Trophoblast cell (in vitro differentiated cells and primary cell): ENCODE measurements at regions not wholly inside any gene's neighbourhood (a gene's known extent, or its start where the extent isn't known, plus 50 kb on each side); places are given as distances from the start of the nearest gene placed in this dataset.

Source experiments
- DNase-seq, 2 donors: peaks; one replicate each; pipeline ENCODE4 v3.0.0-alpha.2; 2016
- H2AFZ ChIP-seq: 2 replicates; pipeline ENCODE4 v1.6.1; 2013; ENCODE audit warnings: low read length, moderate library complexity, mild to moderate bottlenecking; ENCODE audit not compliant: insufficient read depth, poor library complexity
- H2AK5ac ChIP-seq: 2 replicates; pipeline ENCODE4 v1.6.1; 2013; ENCODE audit warnings: mild to moderate bottlenecking, low read length
- H2BK120ac ChIP-seq: 2 replicates; pipeline ENCODE4 v1.6.1; 2013; ENCODE audit warnings: low read length, mild to moderate bottlenecking, moderate library complexity; ENCODE audit not compliant: insufficient read depth, poor library complexity
- H2BK12ac ChIP-seq: 2 replicates; pipeline ENCODE4 v1.6.1; 2013; ENCODE audit warnings: mild to moderate bottlenecking, low read length, moderate library complexity
- H2BK5ac ChIP-seq: 2 replicates; pipeline ENCODE4 v1.6.1; 2013; ENCODE audit warnings: low read length, low read depth, moderate library complexity, mild to moderate bottlenecking; ENCODE audit not compliant: poor library complexity
- H3K14ac ChIP-seq: 2 replicates; pipeline ENCODE4 v1.6.1; 2013; ENCODE audit warnings: mild to moderate bottlenecking, low read length
- H3K18ac ChIP-seq: 2 replicates; pipeline ENCODE4 v1.6.1; 2013; ENCODE audit warnings: mild to moderate bottlenecking, low read length
- H3K23ac ChIP-seq: 2 replicates; pipeline ENCODE4 v1.6.1; 2013; ENCODE audit warnings: low read length
- H3K27ac ChIP-seq: 2 replicates; pipeline ENCODE4 v1.5.1; 2013; ENCODE audit warnings: low read depth, mild to moderate bottlenecking, inconsistent platforms, low read length, moderate library complexity
- H3K27me3 ChIP-seq: 2 replicates; pipeline ENCODE4 v1.6.1; 2013; ENCODE audit warnings: inconsistent platforms, mild to moderate bottlenecking, low read length, moderate library complexity; ENCODE audit not compliant: insufficient read depth
- H3K36me3 ChIP-seq, 2 experiments: 1 replicate in 1 of 2; 2 replicates in 1 of 2; pipeline ENCODE4 v1.6.1; 2013; ENCODE audit warnings: low read length in 2 of 2, mild to moderate bottlenecking in 2 of 2, moderate library complexity in 1 of 2; ENCODE audit not compliant: insufficient read depth in 2 of 2, control insufficient read depth in 1 of 2
- H3K4ac ChIP-seq: 2 replicates; pipeline ENCODE4 v1.6.1; 2013; ENCODE audit warnings: low read depth, mild to moderate bottlenecking, low read length, moderate library complexity
- H3K4me1 ChIP-seq, 2 experiments: 1 replicate in 1 of 2; 2 replicates in 1 of 2; pipeline ENCODE4 v1.6.1; 2013; ENCODE audit warnings: low read length in 2 of 2, mild to moderate bottlenecking in 2 of 2, moderate library complexity in 1 of 2; ENCODE audit not compliant: insufficient read depth in 2 of 2, control insufficient read depth in 1 of 2
- H3K4me2 ChIP-seq: 2 replicates; pipeline ENCODE4 v1.6.1; 2013; ENCODE audit warnings: inconsistent platforms, mild to moderate bottlenecking, low read length, moderate library complexity
- H3K4me3 ChIP-seq: 2 replicates; pipeline ENCODE4 v1.5.1; 2013; ENCODE audit warnings: mild to moderate bottlenecking, low read depth, low read length, inconsistent platforms
- H3K79me1 ChIP-seq: one replicate; pipeline ENCODE4 v1.6.1; 2013; ENCODE audit warnings: low read length
- H3K79me2 ChIP-seq: 2 replicates; pipeline ENCODE4 v1.6.1; 2013; ENCODE audit warnings: low read length, mild to moderate bottlenecking; ENCODE audit not compliant: control insufficient read depth, insufficient read depth, poor library complexity
- H3K9ac ChIP-seq: 2 replicates; pipeline ENCODE4 v1.6.1; 2013; ENCODE audit warnings: mild to moderate bottlenecking, low read length
- H3K9me3 ChIP-seq: 2 replicates; pipeline ENCODE4 v1.6.1; 2013; ENCODE audit warnings: low read depth, mild to moderate bottlenecking, control low read depth, inconsistent platforms, low read length; ENCODE audit not compliant: insufficient read depth
- H4K12ac ChIP-seq: 2 replicates; pipeline ENCODE4 v1.6.1; 2013; ENCODE audit warnings: low read depth, mild to moderate bottlenecking, low read length, moderate library complexity
- H4K8ac ChIP-seq: 2 replicates; pipeline ENCODE4 v1.6.1; 2013; ENCODE audit warnings: low read depth, mild to moderate bottlenecking, low read length, moderate library complexity
- H4K91ac ChIP-seq: one replicate; pipeline ENCODE4 v1.6.1; 2013; ENCODE audit warnings: low read depth, mild to moderate bottlenecking, low read length, moderate library complexity
- WGBS: extraction: QIAGEN DNeasy Blood & Tissue Kit; methylation state at CpG from one replicate; pipeline ENCODE4 v1.1.7; 2013; ENCODE audit warnings: missing lambda C conversion rate; ENCODE audit not compliant: insufficient read length, insufficient coverage; ENCODE audit errors: extremely low coverage; 5-methylcytosine and 5-hydroxymethylcytosine counted together

DNA sequence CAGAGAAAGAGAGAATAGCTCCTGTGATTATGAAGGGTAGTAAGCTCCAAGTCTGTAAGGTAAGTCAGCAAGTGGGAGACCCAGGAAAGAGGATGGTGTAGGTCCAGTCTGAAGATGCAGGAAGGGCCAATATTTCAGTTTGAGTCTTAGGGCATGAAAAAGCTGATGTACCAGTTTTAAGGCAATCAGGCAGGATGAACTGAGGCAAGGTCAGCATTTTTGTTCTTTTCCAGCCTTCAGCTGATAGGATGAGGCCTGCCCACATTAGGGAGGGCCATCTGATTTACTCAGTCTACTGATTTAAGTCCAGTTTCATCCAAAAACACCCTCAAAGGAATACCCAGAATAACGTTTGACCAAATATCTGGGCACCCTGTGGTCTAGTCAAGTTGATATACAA lies 347.3 kb downstream of the CMPK2 start:
- DNase-seq = no peak
- WGBS = no CpG with 5 or more reads among the region's 1 CpG
- H3K4me2 ChIP-seq = no peak overlapping the region
- no peak overlapping the region for H3K18ac ChIP-seq
- no peak overlapping the region for H4K8ac ChIP-seq
- no peak overlapping the region for H3K23ac ChIP-seq
- no peaks in the 10 kb centered on the region for H3K36me3 ChIP-seq
- no peaks in the 10 kb centered on the region for H3K9me3 ChIP-seq
- H2BK12ac ChIP-seq = no peak overlapping the region
- H3K4me3 ChIP-seq = no peak overlapping the region
- H4K12ac ChIP-seq = no peak overlapping the region
- H2BK5ac ChIP-seq = no peak overlapping the region
- no peak overlapping the region for H3K9ac ChIP-seq
- no peak overlapping the region for H2AK5ac ChIP-seq
- no peak overlapping the region for H2BK120ac ChIP-seq
- no peak overlapping the region for H4K91ac ChIP-seq
- H2AFZ ChIP-seq = no peak overlapping the region
- H3K14ac ChIP-seq = no peak overlapping the region
- H3K4me1 ChIP-seq = peaks cover 0 to under 1% of the 10 kb centered on the region in 2 experiments
- no peaks in the 10 kb centered on the region for H3K79me1 ChIP-seq
- H3K4ac ChIP-seq = no peak overlapping the region
- no peak overlapping the region for H3K27ac ChIP-seq
- no peaks in the 10 kb centered on the region for H3K79me2 ChIP-seq
- no peaks in the 10 kb centered on the region for H3K27me3 ChIP-seq

DNA sequence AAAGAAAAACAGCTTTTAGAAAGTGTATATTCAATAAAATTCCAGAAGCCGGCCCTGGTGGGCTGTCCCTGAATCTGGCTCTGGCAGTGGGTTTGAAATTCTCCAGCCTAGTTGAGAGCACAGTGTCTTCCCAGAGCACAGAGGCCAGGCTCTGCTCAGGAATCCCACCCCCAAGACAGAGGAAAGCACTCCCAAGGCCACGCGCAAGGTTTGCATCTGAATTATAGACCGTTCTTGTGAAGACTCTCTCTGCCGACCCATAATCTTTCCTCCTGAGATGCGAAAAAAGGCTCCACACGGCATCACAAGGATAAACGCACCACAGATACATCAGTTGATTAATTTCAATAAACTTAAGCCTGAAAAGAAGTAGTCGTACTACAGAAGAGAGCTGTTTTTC lies 342.2 kb downstream of the CMPK2 start:
- peaks cover 6 to 9% of the 10 kb centered on the region in 2 experiments for H3K4me1 ChIP-seq
- H2AFZ ChIP-seq = peak overlapping the region; percentile 54
- H3K27ac ChIP-seq = no peak overlapping the region
- H4K91ac ChIP-seq = no peak overlapping the region
- H3K4me3 ChIP-seq = no peak overlapping the region
- H3K18ac ChIP-seq = no peak overlapping the region
- H3K27me3 ChIP-seq = no peaks in the 10 kb centered on the region
- H3K9ac ChIP-seq = no peak overlapping the region
- no peaks in the 10 kb centered on the region for H3K36me3 ChIP-seq
- no peak overlapping the region for H2AK5ac ChIP-seq
- peaks cover 7% of the 10 kb centered on the region for H3K79me1 ChIP-seq
- no peak overlapping the region for H2BK12ac ChIP-seq
- no peak overlapping the region for H3K4me2 ChIP-seq
- no peak for DNase-seq
- no peak overlapping the region for H4K8ac ChIP-seq
- H3K23ac ChIP-seq = no peak overlapping the region
- peak overlapping the region; percentile 40 for H2BK5ac ChIP-seq
- WGBS = no CpG with 5 or more reads among the region's 9 CpGs
- H4K12ac ChIP-seq = no peak overlapping the region
- no peak overlapping the region for H3K4ac ChIP-seq
- no peak overlapping the region for H3K14ac ChIP-seq
- no peaks in the 10 kb centered on the region for H3K79me2 ChIP-seq
- no peak overlapping the region for H2BK120ac ChIP-seq
- no peaks in the 10 kb centered on the region for H3K9me3 ChIP-seq

DNA sequence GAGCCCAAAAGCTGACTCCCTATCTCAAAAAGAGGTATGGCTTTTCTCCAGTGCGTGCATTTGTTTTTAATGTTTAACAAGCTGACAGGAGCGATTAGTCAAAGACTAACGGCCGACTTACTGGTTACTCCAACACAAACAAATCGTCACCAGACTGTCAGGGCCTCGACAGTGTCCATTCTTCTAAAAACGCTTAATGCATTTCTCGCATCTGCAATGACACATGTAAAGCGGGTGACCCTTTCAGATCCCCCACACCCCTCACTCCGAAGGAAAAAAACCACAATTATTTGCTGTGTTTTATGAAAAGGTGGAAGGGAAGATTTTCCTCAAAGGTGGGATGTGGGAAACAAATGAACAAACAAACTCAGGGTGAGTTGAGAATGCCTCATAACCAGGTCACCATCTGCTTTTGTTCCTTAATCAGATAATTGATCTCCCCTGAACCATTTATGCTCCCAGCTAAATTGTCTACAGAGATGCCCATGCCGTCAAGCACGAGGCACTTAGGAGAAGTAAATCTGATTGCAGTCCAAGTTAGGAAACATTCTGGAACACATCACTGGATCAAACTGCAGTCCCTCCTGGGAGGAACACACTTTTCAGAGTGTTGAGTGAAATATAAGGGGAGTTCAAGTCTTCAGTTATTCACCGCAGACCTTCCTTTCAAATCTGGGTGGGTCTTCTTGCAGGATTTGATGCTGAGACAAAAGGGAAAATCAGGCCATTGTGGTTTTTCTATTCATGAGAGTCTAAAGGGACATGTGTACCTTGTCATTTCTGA lies 340.8 kb downstream of the CMPK2 start:
- Histone ChIP-seq H3K27me3 (no peaks in the 10 kb centered on the region), H3K36me3 (no peaks in the 10 kb centered on the region), H3K18ac (peak overlapping the region; percentile 57), H3K14ac (peak overlapping the region; percentile 77), H4K91ac (peak overlapping the region; percentile 91), H4K8ac (no peak overlapping the region), H3K9ac (no peak overlapping the region), H2BK120ac (peak overlapping the region; percentile 84), H3K27ac (peak overlapping the region; percentile 37), H3K4me3 (no peak overlapping the region), H2AK5ac (peak overlapping the region; percentile 94), H4K12ac (no peak overlapping the region), H3K4ac (peak overlapping the region; percentile 71), H3K4me1 (peaks cover 6 to 9% of the 10 kb centered on the region in 2 experiments), H2AFZ (no peak overlapping the region), H3K79me1 (peaks cover 7% of the 10 kb centered on the region), H2BK12ac (peak overlapping the region; percentile 85), H3K9me3 (no peaks in the 10 kb centered on the region), H2BK5ac (peak overlapping the region; percentile 64), H3K23ac (no peak overlapping the region), H3K79me2 (no peaks in the 10 kb centered on the region), H3K4me2 (no peak overlapping the region)
- DNase-seq = no peak
- no CpG with 5 or more reads among the region's 13 CpGs for WGBS

DNA sequence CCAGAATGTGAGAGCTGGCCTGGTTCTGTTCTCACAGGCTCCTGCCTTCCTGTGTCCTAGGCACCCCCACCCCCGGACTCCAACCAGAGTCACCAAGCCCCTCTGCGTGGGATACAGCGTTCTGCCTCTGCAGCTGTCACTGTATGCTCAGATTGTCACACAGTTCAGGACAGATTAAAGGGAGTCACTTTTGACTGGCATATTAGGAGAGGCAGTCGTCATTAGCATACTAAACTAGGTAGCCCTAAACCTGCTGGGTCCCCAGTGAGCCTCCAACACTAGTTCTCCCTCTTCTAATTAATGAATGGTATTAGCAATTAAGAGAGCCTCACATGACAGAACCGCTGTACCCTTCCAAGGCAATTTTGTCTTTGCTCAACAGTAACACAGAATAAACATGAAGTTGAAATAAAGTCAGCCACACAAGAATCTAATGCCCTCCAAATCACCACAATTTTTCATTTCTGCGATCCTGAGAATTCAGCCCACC lies 340.2 kb downstream of the CMPK2 start:
- Histone ChIP-seq H3K4me1 (peaks cover 6 to 9% of the 10 kb centered on the region in 2 experiments), H3K14ac (peak overlapping the region; percentile 77), H2BK120ac (peak overlapping the region; percentile 76), H3K79me1 (peaks cover 7% of the 10 kb centered on the region), H3K27ac (peak overlapping the region; percentile 37), H3K4ac (peak overlapping the region; percentile 84), H4K8ac (peak overlapping the region; percentile 73), H2BK12ac (peak overlapping the region; percentile 85), H3K18ac (peak overlapping the region; percentile 57), H3K9ac (no peak overlapping the region), H3K4me2 (no peak overlapping the region), H2AK5ac (peak overlapping the region; percentile 94), H4K91ac (peak overlapping the region; percentile 91), H3K4me3 (no peak overlapping the region), H3K36me3 (no peaks in the 10 kb centered on the region), H2BK5ac (peak overlapping the region; percentile 49), H2AFZ (no peak overlapping the region), H3K27me3 (no peaks in the 10 kb centered on the region), H4K12ac (no peak overlapping the region), H3K9me3 (no peaks in the 10 kb centered on the region), H3K79me2 (no peaks in the 10 kb centered on the region), H3K23ac (no peak overlapping the region)
- no peak for DNase-seq
- no CpG with 5 or more reads among the region's 6 CpGs for WGBS
